PC-3 (cell line): ENCODE measurements at regions not wholly inside any gene's neighbourhood (a gene's known extent, or its start where the extent isn't known, plus 50 kb on each side); places are given as distances from the start of the nearest gene placed in this dataset.
"Not testable (repeated sequence)": the region's sequence is repeated elsewhere in the genome, so short reads cannot be mapped to it uniquely, and the experiment has no call there.

Source experiments
- CTCF ChIP-seq: fragments of 300-600 bp; sonication (generic); conservative IDR thresholded peaks from 2 replicates; pipeline ENCODE4 v1.5.1; 2017; ENCODE audit warnings: antibody characterized with exemption, low read depth, mild to moderate bottlenecking, low read length
- EZH2 ChIP-seq: fragments of 300-600 bp; sonication (generic); IDR thresholded peaks from one replicate; pipeline ENCODE4 v1.6.1; 2017; ENCODE audit warnings: antibody characterized with exemption, mild to moderate bottlenecking, low read length; ENCODE audit not compliant: unreplicated experiment
- EZH2phosphoT487 ChIP-seq: fragments of 300-600 bp; sonication (generic); IDR thresholded peaks from 2 replicates; pipeline ENCODE4 v1.6.1; 2018; ENCODE audit warnings: mild to moderate bottlenecking, antibody characterized with exemption, low read length, borderline replicate concordance

GRCh38 chr7:76679174-76679573 lies 52.1 kb upstream of the POMZP3 start:
- TF ChIP-seq CTCF, EZH2phosphoT487, EZH2: not testable (repeated sequence)
